Smooth muscle cell (in vitro differentiated cells): ENCODE measurements at regions not wholly inside any gene's neighbourhood (a gene's known extent, or its start where the extent isn't known, plus 50 kb on each side); places are given as distances from the start of the nearest gene placed in this dataset.

Experiments
- DNase-seq: peaks from one replicate; lab custom pipeline; 2025; ENCODE audit not compliant: unreplicated experiment; lab: John Stamatoyannopoulos, UW
- H2AFZ ChIP-seq: fragments of 200-600 bp; sonication (generic); 2 replicates; pipeline ENCODE4 v1.6.0; 2016; ENCODE audit warnings: antibody characterized with exemption, low read depth, mild to moderate bottlenecking
- H3F3A ChIP-seq: fragments of 200-600 bp; sonication (generic); 2 replicates; pipeline ENCODE4 v1.6.0; 2017; ENCODE audit warnings: antibody characterized with exemption, low read depth
- H3K27ac ChIP-seq: fragments of 200-600 bp; sonication (generic); 2 replicates; pipeline ENCODE4 v1.5.1; 2016; ENCODE audit warnings: low read depth, mild to moderate bottlenecking
- H3K27me3 ChIP-seq: fragments of 200-600 bp; sonication (generic); 2 replicates; pipeline ENCODE4 v1.6.1; 2016; ENCODE audit warnings: low read depth, mild to moderate bottlenecking
- H3K36me3 ChIP-seq: fragments of 200-600 bp; sonication (generic); 2 replicates; pipeline ENCODE4 v1.5.1; 2016; ENCODE audit warnings: low read depth
- H3K4me1 ChIP-seq: fragments of 200-600 bp; sonication (generic); 2 replicates; pipeline ENCODE4 v1.5.1; 2016; ENCODE audit warnings: low read depth
- H3K4me2 ChIP-seq: fragments of 200-600 bp; sonication (generic); 2 replicates; pipeline ENCODE4 v1.6.0; 2016; ENCODE audit warnings: mild to moderate bottlenecking
- H3K4me3 ChIP-seq: fragments of 200-600 bp; sonication (generic); 2 replicates; pipeline ENCODE4 v1.5.1; 2016; ENCODE audit warnings: mild to moderate bottlenecking
- H3K79me2 ChIP-seq: fragments of 200-600 bp; sonication (generic); 2 replicates; pipeline ENCODE4 v1.6.0; 2016; ENCODE audit warnings: low read depth, mild to moderate bottlenecking
- H3K9ac ChIP-seq: fragments of 200-600 bp; sonication (generic); 2 replicates; pipeline ENCODE4 v1.6.0; 2016; ENCODE audit warnings: low read depth
- H3K9me3 ChIP-seq: fragments of 200-600 bp; sonication (generic); replicated peaks from 2 replicates; pipeline ENCODE4 v1.5.1; 2016; ENCODE audit warnings: low read depth
- H4K20me1 ChIP-seq: fragments of 200-600 bp; sonication (generic); 2 replicates; pipeline ENCODE4 v1.6.0; 2016; ENCODE audit warnings: low read depth
- CTCF ChIP-seq: fragments of 200-600 bp; sonication (generic); IDR thresholded peaks from 2 replicates; pipeline ENCODE4 v1.5.1; 2017; ENCODE audit warnings: borderline replicate concordance, mild to moderate bottlenecking, antibody characterized with exemption; ENCODE audit not compliant: insufficient read depth, poor library complexity, severe bottlenecking
- WGBS: methylation state at CpG from one replicate; pipeline ENCODE4 v1.1.7; 2016; ENCODE audit warnings: low lambda C conversion rate; 5-methylcytosine and 5-hydroxymethylcytosine counted together

GRCh38 chr4:181987392-181987791 lies 255.8 kb upstream of the TENM3 start:
- Histone ChIP-seq H3K4me2 (no peak overlapping the region), H3K36me3 (no peaks in the 10 kb centered on the region), H3K4me1 (peaks cover 11% of the 10 kb centered on the region), H3F3A (no peaks in the 10 kb centered on the region), H4K20me1 (no peaks in the 10 kb centered on the region), H3K9ac (no peak overlapping the region), H3K9me3 (no peaks in the 10 kb centered on the region), H3K27ac (no peak overlapping the region), H3K4me3 (no peak overlapping the region), H2AFZ (no peak overlapping the region), H3K79me2 (no peaks in the 10 kb centered on the region), H3K27me3 (no peaks in the 10 kb centered on the region)
- no peak for DNase-seq
- 98% methylated on average over 4 of the region's 4 CpGs for WGBS
- no peak for TF ChIP-seq CTCF

- WGBS, result 75% methylated on average over 3 of the region's 3 CpGs
- H3K4me3 ChIP-seq, result no peak overlapping the region
- H4K20me1 ChIP-seq, result no peaks in the 10 kb centered on the region
Measured at GRCh38 chr4:181989071-181989470, 254.1 kb upstream of the TENM3 start.

GRCh38 chr4:181991369-181992108 lies 251.7 kb upstream of the TENM3 start:
- no peak for TF ChIP-seq CTCF
- H3F3A ChIP-seq, result no peaks in the 10 kb centered on the region
- no peaks in the 10 kb centered on the region for H3K9me3 ChIP-seq
- no peaks in the 10 kb centered on the region for H3K36me3 ChIP-seq
- no peak for DNase-seq
- no peak overlapping the region for H3K4me2 ChIP-seq
- H2AFZ ChIP-seq, result no peak overlapping the region
- H3K27ac ChIP-seq, result no peak overlapping the region
- H3K4me1 ChIP-seq, result no peaks in the 10 kb centered on the region
- H4K20me1 ChIP-seq, result no peaks in the 10 kb centered on the region
- no peak overlapping the region for H3K4me3 ChIP-seq
- H3K79me2 ChIP-seq, result no peaks in the 10 kb centered on the region
- no peak overlapping the region for H3K9ac ChIP-seq
- 93% methylated on average over 7 of the region's 7 CpGs for WGBS
- H3K27me3 ChIP-seq, result no peaks in the 10 kb centered on the region

More at GRCh38 chr4:181989071-181989470, 254.1 kb upstream of the TENM3 start:
- no peaks in the 10 kb centered on the region for H3K36me3 ChIP-seq
- no peak overlapping the region for H3K27ac ChIP-seq
- no peak for DNase-seq
- no peaks in the 10 kb centered on the region for H3K9me3 ChIP-seq
- H3K79me2 ChIP-seq, result no peaks in the 10 kb centered on the region
- no peak overlapping the region for H3K4me2 ChIP-seq
- H3F3A ChIP-seq, result no peaks in the 10 kb centered on the region
- no peaks in the 10 kb centered on the region for H3K27me3 ChIP-seq
- H3K4me1 ChIP-seq, result peaks cover 3% of the 10 kb centered on the region
- TF ChIP-seq CTCF, result no peak
- no peak overlapping the region for H2AFZ ChIP-seq
- H3K9ac ChIP-seq, result no peak overlapping the region
